ENCODE measurements at regions not wholly inside any gene's neighbourhood (a gene's known extent, or its start where the extent isn't known, plus 50 kb on each side); places are given as distances from the start of the nearest gene placed in this dataset.

DNA sequence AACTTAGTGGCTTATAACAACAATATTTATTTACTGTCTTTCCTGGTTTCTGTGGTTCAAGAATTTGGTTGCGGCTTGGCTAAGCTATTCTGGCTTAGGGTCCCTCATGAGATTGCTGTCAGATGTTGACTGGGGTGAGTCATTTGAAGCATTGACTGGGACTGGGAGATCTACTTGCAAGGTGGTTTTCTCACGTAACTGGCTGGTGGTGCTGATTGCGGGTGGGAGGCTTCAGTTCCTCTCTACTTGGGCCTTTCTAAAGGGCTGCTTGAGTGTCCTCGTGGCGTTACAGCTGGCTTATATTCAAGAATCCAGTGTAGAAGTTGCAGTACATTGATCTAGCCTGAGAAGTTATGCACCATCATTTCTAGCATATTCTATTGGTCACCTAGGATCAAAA lies 218.5 kb upstream of the ELAVL2 start:
- H3K9me3 ChIP-seq, result no peaks in the 10 kb centered on the region
- intact Hi-C loops (cut with DNase I), result no loop called here
- no peaks in the 10 kb centered on the region for H3K27me3 ChIP-seq
- no peak overlapping the region for H3K27ac ChIP-seq
- no peaks in the 10 kb centered on the region for H3K36me3 ChIP-seq
- TF ChIP-seq, protein P1, sequence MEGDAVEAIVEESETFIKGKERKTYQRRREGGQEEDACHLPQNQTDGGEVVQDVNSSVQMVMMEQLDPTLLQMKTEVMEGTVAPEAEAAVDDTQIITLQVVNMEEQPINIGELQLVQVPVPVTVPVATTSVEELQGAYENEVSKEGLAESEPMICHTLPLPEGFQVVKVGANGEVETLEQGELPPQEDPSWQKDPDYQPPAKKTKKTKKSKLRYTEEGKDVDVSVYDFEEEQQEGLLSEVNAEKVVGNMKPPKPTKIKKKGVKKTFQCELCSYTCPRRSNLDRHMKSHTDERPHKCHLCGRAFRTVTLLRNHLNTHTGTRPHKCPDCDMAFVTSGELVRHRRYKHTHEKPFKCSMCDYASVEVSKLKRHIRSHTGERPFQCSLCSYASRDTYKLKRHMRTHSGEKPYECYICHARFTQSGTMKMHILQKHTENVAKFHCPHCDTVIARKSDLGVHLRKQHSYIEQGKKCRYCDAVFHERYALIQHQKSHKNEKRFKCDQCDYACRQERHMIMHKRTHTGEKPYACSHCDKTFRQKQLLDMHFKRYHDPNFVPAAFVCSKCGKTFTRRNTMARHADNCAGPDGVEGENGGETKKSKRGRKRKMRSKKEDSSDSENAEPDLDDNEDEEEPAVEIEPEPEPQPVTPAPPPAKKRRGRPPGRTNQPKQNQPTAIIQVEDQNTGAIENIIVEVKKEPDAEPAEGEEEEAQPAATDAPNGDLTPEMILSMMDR (IDR thresholded peaks at IDR 0.05), result no peak
- TF ChIP-seq POLR2AphosphoS5 (IDR thresholded peaks at IDR 0.05) (no peak), POLR2A (IDR thresholded peaks at IDR 0.05) (no peak)
- H3K4me1 ChIP-seq, result no peaks in the 10 kb centered on the region
- no peak for DNase-seq
- WGBS, 2 donors, result 87% methylated on average over 5 of the region's 5 CpGs
- H3K4me3 ChIP-seq, result no peak overlapping the region

DNA sequence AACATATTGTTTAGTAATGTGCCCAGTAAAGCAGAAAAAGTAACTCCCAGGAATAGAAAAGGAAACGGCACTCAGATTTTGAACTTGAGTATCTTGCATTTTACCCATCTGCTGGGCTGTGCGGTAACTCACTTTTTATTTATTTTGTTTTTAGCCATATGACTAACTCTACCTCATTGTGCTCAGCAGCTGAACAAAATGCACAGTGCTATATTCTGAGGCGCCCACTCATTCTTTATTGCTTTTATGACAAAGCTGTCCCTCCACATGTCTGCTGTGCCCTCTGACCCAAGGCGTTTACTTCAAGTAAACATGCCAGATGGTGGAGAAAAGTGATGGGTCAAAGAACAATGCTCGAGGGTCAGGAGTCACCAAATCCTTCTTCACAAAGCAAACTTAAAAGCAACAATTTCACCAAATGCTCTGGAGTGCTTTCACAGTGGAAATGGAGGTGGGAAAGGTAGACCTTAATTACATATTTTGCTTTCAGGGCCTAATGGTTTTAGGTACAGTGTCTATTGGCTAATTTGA lies 215.2 kb upstream of the ELAVL2 start:
- Histone ChIP-seq H3K36me3 (no peaks in the 10 kb centered on the region), H3K27ac (no peak overlapping the region), H3K9me3 (no peaks in the 10 kb centered on the region), H3K27me3 (no peaks in the 10 kb centered on the region), H3K4me3 (no peak overlapping the region), H3K4me1 (no peaks in the 10 kb centered on the region)
- intact Hi-C loops (cut with DNase I), result no loop called here
- no peak for DNase-seq
- WGBS, 2 donors, result 23 to 47% methylated on average over 5 of the region's 5 CpGs
- TF ChIP-seq, protein P1 (IDR thresholded peaks at IDR 0.05), result no peak
- TF ChIP-seq EP300 (IDR thresholded peaks at IDR 0.05), result no peak
- TF ChIP-seq POLR2AphosphoS5 (IDR thresholded peaks at IDR 0.05), result no peak
- TF ChIP-seq POLR2A (IDR thresholded peaks at IDR 0.05), result no peak

DNA sequence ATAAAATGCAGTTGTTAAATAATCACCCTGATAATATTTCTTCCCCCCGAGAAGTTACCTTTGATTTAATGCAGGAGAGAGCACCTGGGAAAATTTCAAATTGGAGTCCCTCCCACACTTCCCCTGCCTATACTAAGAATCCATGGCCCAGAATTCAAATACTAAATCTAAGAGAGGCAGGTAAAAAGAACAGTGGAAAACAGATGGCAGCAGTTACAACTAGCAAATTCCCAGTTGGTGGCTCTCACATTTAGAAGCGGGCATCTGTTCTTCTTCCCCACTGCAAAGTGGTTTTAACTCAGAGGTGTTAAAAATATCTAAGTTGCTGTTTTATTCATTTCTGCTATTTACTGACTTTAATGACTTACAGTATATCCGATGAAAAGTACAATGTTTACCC lies 210.4 kb upstream of the ELAVL2 start:
- no peak overlapping the region for H3K4me3 ChIP-seq
- H3K27ac ChIP-seq, result no peak overlapping the region
- no peak for DNase-seq
- H3K36me3 ChIP-seq, result no peaks in the 10 kb centered on the region
- no peaks in the 10 kb centered on the region for H3K27me3 ChIP-seq
- peaks cover 0 to 2% (median 0%) of the 10 kb centered on the region in 4 donors for H3K9me3 ChIP-seq
- TF ChIP-seq POLR2AphosphoS5 (IDR thresholded peaks at IDR 0.05) (no peak), EP300 (IDR thresholded peaks at IDR 0.05) (no peak), POLR2A (IDR thresholded peaks at IDR 0.05) (no peak)
- intact Hi-C loops (cut with DNase I), result no loop called here
- 71 to 80% methylated on average over 3 of the region's 3 CpGs for WGBS, 2 donors
- no peaks in the 10 kb centered on the region for H3K4me1 ChIP-seq

DNA sequence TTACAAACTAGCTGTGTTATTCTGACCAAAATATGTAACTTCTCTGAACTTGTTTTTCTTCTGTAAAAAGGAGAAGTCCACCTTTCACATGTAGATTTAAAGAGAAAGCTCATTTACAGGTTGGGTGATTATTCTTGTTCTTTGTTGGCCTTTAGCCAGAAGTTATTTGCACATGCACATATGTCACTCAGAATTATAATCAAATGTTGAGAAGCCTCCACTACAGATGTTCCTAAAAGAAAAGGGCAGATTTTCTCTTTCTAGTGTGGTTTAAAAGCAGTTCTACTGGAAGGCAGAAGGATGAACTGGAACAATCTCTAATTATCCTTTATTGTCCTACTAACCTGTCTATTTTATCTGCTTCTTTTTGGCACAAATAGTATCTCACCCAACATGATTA lies 209.8 kb upstream of the ELAVL2 start:
- no peak overlapping the region for H3K4me3 ChIP-seq

DNA sequence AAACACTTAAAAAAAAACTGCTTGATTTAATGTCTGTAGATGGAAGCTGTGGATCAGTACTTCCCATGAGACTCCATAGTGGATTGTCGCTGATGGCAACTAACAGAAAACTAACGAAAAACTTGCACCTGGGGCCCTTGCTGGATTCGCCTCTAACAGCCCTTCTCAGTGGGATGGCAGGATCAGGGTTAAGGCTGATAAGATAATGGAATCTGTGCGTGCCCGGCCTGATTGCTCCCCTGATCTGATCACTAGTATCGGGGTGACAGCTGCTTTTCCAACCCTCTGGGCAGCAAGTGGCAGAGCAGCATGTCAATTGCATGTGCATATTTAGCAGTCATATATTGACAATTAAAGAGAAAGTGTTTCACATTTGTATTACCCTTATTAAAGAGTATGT lies 185.8 kb upstream of the ELAVL2 start:
- Histone ChIP-seq H3K27ac (no peak overlapping the region), H3K4me3 (no peak overlapping the region), H3K9me3 (peaks cover 0 to under 1% (median 0%) of the 10 kb centered on the region in 4 donors), H3K4me1 (no peaks in the 10 kb centered on the region), H3K36me3 (no peaks in the 10 kb centered on the region), H3K27me3 (no peaks in the 10 kb centered on the region)
- DNase-seq, result no peak
- TF ChIP-seq, protein P1 (IDR thresholded peaks at IDR 0.05), result no peak
- no peak for TF ChIP-seq POLR2AphosphoS5 (IDR thresholded peaks at IDR 0.05)
- TF ChIP-seq EP300 (IDR thresholded peaks at IDR 0.05), result no peak
- TF ChIP-seq POLR2A (IDR thresholded peaks at IDR 0.05), result no peak
- intact Hi-C loops (cut with DNase I), result no loop called here
- WGBS, 2 donors, result 81 to 92% methylated on average over 6 of the region's 6 CpGs

More for the DNA sequence above, 209.8 kb upstream of the ELAVL2 start:
- intact Hi-C loops (cut with DNase I), result no loop called here
- no peak for DNase-seq
- no peaks in the 10 kb centered on the region for H3K27me3 ChIP-seq
- H3K36me3 ChIP-seq, result no peaks in the 10 kb centered on the region
- H3K27ac ChIP-seq, result no peak overlapping the region
- H3K4me1 ChIP-seq, result no peaks in the 10 kb centered on the region
- no peak for TF ChIP-seq POLR2AphosphoS5 (IDR thresholded peaks at IDR 0.05)
- TF ChIP-seq POLR2A (IDR thresholded peaks at IDR 0.05), result no peak
- TF ChIP-seq, protein P1 (IDR thresholded peaks at IDR 0.05), result no peak
- TF ChIP-seq EP300 (IDR thresholded peaks at IDR 0.05), result no peak
- H3K9me3 ChIP-seq, result peaks cover 0 to 3% (median 0%) of the 10 kb centered on the region in 4 donors

Measured in sigmoid colon (tissue), 6 donors.